C4-2B (cell line): ENCODE measurements at regions not wholly inside any gene's neighbourhood (a gene's known extent, or its start where the extent isn't known, plus 50 kb on each side); places are given as distances from the start of the nearest gene placed in this dataset.

Experiments
- CTCF ChIP-seq: fragments of 450-650 bp; conservative IDR thresholded peaks from 2 replicates; pipeline ENCODE4 v1.5.1; 2017; ENCODE audit warnings: mild to moderate bottlenecking
- ZFX ChIP-seq: fragments of 450-650 bp; IDR thresholded peaks from 2 replicates; pipeline ENCODE4 v1.6.1; 2017

DNA sequence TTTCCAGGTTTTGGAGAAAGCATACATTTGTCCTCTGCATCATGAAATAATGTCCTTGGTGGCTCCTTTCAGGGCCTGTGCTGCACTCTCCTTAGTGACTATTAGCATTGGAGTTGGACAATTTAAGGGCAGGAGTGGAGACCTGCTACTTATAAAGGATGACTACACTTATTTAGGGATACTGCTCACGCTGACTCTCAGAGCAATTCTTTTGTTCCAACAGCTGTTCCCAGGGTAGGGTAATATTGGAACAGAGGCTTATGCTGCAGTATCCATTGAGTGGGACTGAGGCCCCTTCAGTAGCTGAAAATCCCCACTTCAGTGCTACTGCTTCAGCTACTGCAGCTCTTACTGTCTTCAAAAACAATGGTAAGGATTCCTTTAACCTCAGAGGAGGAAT is 84.6 kb downstream of the GPR88 start:
- TF ChIP-seq CTCF (no peak), ZFX (no peak)
